ENCODE measurements at regions not wholly inside any gene's neighbourhood (a gene's known extent, or its start where the extent isn't known, plus 50 kb on each side); places are given as distances from the start of the nearest gene placed in this dataset.

DNA sequence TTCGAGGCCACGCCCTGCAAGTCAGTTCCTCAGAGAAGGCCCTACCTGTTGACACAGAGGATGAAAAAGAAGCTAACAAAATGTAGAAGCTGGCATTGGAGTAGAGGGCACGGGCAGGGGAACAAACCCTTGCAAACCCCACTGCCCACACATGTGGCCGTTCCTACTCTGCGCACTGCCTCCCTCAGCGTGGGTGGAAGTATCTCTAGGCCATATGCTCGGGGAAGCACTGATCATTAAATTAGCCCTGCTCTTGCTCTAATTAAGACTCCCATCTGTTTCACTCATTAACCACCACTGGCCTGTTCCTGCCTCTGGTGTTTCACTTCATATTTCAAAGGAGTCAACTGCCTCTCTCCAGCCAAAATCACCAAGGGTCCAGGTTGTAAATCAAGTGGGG lies 201.2 kb upstream of the SFSWAP start:
- TF ChIP-seq, protein P1, sequence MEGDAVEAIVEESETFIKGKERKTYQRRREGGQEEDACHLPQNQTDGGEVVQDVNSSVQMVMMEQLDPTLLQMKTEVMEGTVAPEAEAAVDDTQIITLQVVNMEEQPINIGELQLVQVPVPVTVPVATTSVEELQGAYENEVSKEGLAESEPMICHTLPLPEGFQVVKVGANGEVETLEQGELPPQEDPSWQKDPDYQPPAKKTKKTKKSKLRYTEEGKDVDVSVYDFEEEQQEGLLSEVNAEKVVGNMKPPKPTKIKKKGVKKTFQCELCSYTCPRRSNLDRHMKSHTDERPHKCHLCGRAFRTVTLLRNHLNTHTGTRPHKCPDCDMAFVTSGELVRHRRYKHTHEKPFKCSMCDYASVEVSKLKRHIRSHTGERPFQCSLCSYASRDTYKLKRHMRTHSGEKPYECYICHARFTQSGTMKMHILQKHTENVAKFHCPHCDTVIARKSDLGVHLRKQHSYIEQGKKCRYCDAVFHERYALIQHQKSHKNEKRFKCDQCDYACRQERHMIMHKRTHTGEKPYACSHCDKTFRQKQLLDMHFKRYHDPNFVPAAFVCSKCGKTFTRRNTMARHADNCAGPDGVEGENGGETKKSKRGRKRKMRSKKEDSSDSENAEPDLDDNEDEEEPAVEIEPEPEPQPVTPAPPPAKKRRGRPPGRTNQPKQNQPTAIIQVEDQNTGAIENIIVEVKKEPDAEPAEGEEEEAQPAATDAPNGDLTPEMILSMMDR (IDR thresholded peaks at IDR 0.05; ENCODE audit: poor library complexity, severe bottlenecking), result no peak
- TF ChIP-seq EZH2 (IDR thresholded peaks at IDR 0.05; ENCODE audit: borderline replicate concordance, insufficient read depth, low read length, poor library complexity, severe bottlenecking) (no peak), RAD21 (conservative IDR thresholded peaks at IDR 0.05) (no peak), EP300 (conservative IDR thresholded peaks at IDR 0.05; ENCODE audit: poor library complexity, severe bottlenecking) (no peak), TAF1 (IDR thresholded peaks at IDR 0.05; ENCODE audit: low read depth) (no peak), POLR2AphosphoS5 (IDR thresholded peaks at IDR 0.05) (no peak), SMC3 (conservative IDR thresholded peaks at IDR 0.05; ENCODE audit: poor library complexity) (no peak)

Measured in neural cell (in vitro differentiated cells).